ENCODE measurements at regions not wholly inside any gene's neighbourhood (a gene's known extent, or its start where the extent isn't known, plus 50 kb on each side); places are given as distances from the start of the nearest gene placed in this dataset.

- DNase-seq (ENCODE audit: low spot score), result no peak
Measured at GRCh38 chr6:145161501-145161900, 573.8 kb downstream of the EPM2A start.

DNA sequence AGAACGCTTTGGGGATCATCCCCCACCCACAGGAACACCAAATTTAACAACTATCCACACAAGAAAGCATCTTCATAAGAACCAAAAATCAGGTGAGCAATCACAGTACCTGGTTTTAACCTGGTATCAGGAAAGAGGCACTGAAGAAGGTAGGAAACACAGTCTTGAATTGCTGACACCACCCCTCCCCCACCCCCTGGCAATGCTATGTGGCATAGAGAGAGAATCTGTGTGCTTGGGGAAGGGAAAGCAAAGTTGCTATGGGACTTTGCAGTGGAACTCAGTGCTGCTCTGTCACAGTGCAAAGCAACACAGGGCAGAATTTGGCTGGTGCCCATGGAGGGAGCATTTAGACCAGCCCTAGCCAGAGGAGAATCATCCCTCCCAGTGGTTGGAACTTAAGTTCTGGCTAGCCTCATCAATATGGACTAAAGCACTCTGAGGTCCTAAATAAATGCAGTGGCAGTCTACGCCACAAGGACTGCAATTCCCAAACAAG lies 565.5 kb downstream of the EPM2A start:
- DNase-seq (ENCODE audit: low spot score), result no peak

- no peak for DNase-seq (ENCODE audit: low spot score)
Measured at GRCh38 chr6:145175470-145175869, 559.9 kb downstream of the EPM2A start.

GRCh38 chr6:145178391-145178790 lies 556.9 kb downstream of the EPM2A start:
- DNase-seq (ENCODE audit: low spot score), result no peak

DNA sequence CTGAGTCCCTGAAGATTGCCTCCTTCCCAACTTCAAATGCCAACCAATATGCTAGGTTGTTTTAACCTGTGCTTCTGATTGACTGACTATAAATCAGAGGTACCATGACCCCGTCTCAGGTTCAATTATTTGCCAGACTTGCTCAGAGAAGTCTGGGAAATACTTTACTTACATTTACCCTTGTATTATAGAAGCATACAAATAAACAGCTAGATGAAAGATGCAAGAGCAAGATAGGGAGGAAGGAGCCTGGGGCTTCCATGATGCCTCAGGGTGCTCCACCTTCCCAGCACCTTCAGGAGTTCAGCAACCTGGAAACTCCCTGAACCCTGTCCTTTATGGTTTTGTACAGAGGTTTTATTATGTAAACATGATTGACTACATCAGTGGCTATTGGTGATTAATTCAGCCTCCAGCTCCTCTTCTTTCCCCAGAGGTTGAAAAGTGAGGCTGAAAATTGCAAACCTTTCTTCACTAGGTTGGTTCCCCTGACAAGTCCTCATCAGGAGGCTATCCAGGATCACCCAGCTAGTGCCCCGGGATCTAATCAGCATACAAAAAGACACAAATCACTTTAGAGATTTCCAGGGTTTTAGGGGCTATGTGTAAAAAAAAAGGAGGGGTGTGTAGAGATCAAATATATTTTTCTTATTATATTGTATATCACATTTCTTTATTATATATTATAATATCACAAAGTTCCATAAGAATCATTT lies 547.7 kb downstream of the EPM2A start:
- no peak for DNase-seq (ENCODE audit: low spot score)

DNA sequence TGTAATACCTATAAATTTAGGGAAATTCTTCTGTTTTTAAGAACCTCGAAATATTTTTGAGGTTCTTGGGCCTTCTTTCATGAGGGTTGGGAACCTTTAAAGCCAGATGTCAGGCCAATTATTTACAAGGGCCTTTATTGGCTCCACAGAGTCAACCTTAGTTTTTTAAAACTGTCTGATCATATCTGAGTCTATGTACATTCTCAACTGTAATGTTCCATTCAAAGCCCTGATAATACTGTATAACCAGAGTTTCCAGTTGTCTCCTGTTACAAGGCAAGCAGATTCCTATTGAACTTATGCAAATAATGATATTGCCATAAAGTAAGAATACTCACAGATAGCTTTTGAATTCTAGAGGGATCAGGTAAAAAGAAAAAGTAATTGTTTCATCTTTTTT lies 545.5 kb downstream of the EPM2A start:
- DNase-seq (ENCODE audit: low spot score), result no peak

DNA sequence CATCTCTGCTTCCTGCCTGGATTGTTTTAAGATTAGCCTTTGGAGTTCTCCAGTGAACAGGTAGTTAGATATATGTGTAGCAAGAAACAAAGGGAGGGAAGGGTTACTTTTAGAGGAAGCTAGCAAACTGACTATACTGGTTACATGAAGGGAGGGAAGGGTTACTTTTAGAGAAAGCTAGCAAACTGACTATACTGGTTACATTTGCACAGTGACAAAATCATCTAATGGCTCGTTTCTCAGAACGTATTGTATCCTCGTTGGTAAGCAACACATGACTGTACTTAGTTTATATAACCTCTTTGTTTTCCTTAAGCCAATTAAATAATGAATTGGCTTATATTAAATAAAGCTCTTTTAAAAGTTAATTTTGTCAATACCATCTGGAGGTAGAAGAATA lies 540.9 kb downstream of the EPM2A start:
- no peak for DNase-seq (ENCODE audit: low spot score)

DNA sequence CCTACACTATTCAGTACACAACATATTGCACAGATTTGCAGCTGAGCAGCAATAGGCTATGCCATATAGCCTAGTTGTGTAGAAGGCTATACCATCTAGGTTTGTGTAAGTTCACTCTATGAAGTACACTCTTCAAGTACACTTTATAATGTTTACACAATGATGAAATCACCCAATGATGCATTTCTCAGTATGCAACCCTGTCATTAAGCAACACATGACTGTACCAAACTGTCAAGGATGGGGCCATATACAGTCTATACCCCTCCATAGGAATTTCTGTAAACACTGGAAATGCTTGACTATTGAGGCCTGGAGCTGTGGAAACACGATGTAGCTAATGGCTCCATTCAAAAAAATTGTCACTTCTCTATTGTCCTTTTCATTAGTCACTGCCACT lies 535.4 kb downstream of the EPM2A start:
- DNase-seq (ENCODE audit: low spot score), result no peak

DNA sequence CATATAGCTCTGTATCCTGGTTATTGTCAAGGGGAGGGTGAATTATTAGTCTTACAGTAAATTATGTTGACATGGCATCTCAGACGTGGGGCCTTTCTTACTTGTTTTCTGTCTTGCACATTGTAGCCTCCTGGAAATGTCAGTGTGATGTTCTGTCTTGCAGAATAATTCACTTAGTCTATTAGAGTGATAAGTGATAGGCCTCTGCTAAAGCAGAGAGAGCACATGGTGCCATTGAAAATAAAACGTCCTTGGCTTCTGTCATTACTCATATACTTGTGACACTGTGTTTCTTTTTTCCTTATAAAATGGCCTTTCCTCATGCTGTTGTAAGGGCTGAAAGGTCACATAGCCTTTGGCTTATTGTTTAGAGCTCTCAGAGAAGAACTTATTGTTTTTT lies 531.0 kb downstream of the EPM2A start:
- no peak for DNase-seq (ENCODE audit: low spot score)

GRCh38 chr6:145206247-145206907 lies 528.9 kb downstream of the EPM2A start:
- no peak for DNase-seq (ENCODE audit: low spot score)

DNA sequence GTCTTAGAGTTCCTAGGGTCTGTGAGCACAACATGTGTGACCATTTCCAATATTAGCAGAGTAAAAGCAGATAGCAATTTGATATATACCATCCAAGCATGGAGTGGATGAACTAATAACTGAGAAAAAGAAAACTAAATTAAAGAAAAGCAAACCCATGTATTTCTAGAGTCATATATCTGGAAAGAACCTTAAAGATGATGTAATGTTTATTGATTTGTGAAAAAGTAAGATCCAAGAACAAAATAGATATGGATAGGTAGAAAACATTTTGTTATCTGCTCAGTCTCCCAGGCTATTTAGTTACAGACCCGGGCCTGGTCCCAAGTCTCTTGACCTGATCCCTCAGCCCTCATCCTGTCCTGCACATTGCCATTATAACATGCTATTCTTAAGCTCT lies 526.8 kb downstream of the EPM2A start:
- no peak for DNase-seq (ENCODE audit: low spot score)

DNA sequence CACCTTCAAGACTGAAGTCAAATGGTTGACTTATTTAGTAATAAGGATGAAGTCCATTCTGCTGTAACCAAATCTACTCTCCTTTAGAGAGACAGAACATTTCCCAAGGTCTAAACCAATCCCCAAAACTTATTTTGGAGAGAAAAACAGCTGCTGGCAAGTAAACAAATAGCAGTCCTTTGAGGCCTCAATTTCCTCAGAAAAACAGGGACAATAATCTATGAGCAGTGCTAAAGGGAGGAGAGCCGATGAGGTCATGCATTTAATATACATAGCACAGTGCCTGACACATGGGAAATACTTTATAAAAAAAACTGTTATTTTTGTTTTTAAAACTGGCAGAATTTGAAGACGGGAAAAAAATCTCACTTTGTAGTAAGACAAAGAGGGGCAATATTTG lies 526.0 kb downstream of the EPM2A start:
- DNase-seq (ENCODE audit: low spot score), result no peak

- no peak for DNase-seq (ENCODE audit: low spot score)
Measured at GRCh38 chr6:145212813-145213212, 522.5 kb downstream of the EPM2A start.

GRCh38 chr6:145213614-145214013 lies 521.7 kb downstream of the EPM2A start:
- DNase-seq (ENCODE audit: low spot score), result no peak

DNA sequence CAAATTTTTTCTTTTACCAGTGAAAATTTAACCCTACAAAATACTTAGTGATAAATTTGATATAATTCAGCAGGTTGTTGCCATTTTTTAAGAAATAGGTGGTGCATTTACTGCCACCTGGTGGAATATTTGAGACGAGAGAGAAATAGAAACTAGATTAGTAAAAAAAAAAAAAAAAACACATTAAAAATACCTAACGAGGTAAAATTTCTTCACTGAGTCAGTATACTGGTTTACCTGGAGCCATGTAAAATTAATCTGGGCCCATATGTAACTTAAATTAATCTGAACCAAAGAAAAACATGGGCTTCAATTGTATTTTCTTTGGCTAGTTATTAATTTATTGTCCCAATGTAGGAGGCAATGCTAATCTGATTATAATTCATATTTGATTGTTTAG lies 520.8 kb downstream of the EPM2A start:
- peak; percentile 5 for DNase-seq (ENCODE audit: low spot score)

DNA sequence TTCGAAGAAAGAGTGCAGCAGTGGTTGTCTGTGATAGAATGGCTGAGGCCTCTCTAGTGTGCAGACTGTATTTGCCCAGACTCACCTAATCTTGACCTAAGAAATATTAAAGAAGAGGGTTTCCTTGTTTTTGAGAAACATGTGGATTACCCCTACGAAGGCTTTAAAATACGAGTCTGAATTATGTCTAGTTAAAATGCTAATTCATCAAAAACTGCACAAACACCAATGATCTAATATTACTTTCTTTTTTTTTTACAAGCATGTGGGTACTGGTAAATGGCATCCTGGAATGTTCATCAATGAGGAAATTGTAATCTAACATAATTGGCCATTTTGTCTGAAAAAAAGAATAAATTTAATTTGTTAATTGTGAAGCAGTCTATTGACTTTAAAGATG lies 510.9 kb downstream of the EPM2A start:
- DNase-seq (ENCODE audit: low spot score), result no peak

DNA sequence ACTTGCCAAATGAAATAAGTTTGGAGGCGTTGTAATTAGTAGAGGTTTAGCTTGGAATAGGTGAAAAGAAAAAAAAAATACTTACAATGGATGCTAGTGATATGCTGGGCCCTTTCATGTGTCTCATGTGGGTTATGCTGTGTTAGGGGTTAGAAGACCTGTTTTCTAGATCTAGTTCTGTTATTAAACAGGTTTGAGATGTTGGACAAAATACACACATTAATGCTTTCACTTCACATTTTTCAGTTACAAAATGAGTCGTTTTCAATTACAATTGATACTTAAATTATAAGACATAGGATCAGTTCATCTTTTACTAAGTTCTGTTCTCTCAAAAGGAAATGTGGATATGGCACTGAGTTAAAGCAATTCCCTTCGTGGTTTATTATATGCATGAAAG lies 509.8 kb downstream of the EPM2A start:
- no peak for DNase-seq (ENCODE audit: low spot score)

GRCh38 chr6:145227593-145227992 lies 507.7 kb downstream of the EPM2A start:
- no peak for DNase-seq (ENCODE audit: low spot score)

DNA sequence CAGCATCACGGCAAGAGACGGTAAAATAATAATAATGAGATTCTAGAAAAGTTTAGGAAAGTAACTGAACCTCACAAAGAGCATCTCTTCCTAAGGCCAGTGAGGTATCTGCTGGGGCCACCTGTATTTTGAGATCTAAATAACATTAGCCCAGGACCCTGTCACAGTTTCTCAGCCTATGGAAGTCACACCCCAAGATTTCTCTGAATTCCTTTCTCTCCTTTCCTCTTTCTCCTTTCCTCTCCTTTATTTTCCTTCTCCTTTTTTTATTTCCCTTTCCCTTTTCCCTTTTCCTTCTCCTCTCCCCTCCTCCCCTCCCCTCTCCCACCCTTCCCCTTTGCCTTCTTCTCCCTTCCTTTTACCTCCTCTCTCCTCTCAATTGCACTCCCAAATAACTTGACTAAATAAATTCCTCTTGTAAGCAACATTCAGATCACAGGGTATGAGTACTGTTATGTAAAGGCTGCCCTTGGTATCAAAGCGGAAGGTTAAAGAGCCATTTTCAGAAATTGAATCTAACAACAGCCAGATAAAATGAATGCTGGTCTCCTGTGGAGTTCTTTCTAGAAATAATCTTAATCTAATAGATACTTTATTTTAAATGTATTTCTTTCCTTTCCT lies 506.2 kb downstream of the EPM2A start:
- DNase-seq (ENCODE audit: low spot score), result no peak

GRCh38 chr6:145233955-145234354 lies 501.4 kb downstream of the EPM2A start:
- DNase-seq (ENCODE audit: low spot score), result no peak

- DNase-seq (ENCODE audit: low spot score), result no peak
Measured at GRCh38 chr6:145235207-145235606, 500.1 kb downstream of the EPM2A start.

- no peak for DNase-seq (ENCODE audit: low spot score)
Measured at GRCh38 chr6:145238787-145239186, 496.5 kb downstream of the EPM2A start.

DNA sequence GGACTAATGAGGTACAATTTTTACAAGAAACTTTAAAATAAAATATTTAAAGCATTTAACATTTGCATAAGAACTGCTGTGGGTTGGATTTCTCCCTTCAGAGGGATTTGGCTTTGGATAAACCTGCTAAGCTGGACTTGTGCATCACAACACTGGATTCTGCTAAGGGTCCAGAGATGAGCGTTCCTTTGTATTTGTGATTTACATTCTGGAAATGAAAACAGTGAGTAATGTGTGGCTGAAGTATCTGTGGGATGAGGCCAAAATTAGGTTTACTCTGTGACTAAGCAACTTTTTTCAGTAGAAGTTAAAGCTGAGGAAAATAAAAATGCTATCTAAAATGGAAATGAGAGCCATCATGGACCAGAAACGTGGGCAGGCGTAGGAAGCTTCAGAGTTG lies 494.3 kb downstream of the EPM2A start:
- DNase-seq (ENCODE audit: low spot score), result peak; percentile 8
